HG02938 (cell line): ENCODE measurements at regions not wholly inside any gene's neighbourhood (a gene's known extent, or its start where the extent isn't known, plus 50 kb on each side); places are given as distances from the start of the nearest gene placed in this dataset.

ENCODE experiments used
- ATAC-seq: cut with Tn5 transposase; IDR thresholded peaks from one replicate; pipeline ENCODE4 v1.9.1; 2021; ENCODE audit warnings: mild to moderate bottlenecking, moderate library complexity; ENCODE audit not compliant: unreplicated experiment

DNA sequence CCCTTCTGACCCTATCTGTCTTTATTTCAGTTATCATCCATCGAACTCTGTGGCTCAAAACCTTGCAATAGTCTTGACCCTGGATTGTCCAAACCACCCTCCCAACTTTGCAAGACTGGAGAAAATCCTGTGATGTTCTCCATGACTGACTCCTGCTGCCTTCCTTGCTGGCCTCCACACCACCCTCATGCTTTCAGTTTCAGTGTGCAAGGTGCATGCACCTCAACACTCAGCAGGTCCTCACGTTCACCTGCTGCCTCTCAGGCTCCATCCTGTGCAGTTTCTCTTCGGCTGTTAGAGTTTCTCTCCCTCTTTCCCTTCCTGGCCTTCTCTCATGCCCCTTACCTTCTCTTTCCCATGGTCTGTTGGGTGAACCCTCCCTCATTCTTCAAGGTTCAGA is 59.4 kb upstream of the ASIC2 start:
- no peak for ATAC-seq

DNA sequence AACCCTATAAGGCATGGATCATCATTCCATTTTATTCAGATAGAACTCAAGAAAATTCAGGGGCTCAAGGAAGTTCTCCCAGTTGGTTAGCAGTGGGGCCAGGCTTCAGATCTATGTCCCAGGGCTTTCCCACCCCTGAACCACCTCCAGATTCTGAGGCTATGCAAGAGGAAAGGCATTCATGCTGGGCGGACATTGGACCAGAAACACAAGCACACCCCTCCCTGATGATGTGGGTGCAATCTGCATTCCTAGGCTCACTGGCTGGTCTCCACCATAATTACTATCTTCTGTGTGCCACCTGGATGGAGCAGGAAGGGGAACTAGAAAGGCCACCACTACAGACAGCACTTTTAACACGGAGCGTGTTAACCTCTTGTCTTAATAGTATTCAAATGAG is 63.2 kb upstream of the ASIC2 start:
- ATAC-seq = no peak

DNA sequence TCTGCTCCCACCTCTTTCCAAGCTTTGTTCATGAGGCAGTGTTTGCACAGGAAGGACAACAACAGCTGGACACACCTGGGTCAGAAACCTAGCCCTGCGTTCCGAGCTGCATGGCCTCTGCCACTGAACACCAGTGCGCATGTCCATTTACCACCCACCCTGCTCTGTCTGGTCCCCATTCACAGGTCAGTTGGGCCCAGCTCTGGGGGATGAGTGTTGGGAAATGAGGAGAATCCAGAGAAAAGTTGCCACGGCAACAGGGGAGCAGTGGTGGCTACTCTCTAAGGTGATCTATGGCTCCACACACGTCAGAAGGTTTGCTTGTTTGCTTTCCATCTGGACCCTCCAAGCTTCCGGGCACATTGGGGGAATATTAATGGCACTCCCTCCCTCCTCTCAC is 70.4 kb upstream of the ASIC2 start:
- no peak for ATAC-seq

GRCh38 chr17:33366960-33367359 is 73.9 kb upstream of the ASIC2 start:
- ATAC-seq = no peak

GRCh38 chr17:33369149-33369548 is 76.1 kb upstream of the ASIC2 start:
- no peak for ATAC-seq

DNA sequence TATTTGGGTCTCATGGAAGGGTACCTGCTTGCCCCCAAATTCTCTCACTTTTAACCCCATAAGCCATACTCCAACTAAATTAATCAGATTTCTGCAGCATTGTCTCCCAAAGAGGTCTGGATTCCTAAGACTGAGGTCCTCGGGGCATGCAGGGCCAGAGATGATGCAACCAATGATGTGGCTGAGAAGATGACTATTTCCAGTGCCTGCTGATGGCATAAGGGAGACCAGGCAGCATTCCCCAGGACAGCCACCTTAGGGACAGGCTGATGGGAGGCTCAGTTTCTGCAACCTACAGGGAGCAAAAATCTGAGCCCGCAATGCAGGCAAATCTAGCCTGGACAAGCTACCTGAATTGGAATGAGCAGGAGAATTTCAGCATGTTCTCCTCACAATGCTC is 76.8 kb upstream of the ASIC2 start:
- ATAC-seq = no peak

- no peak for ATAC-seq
Measured at GRCh38 chr17:33370401-33370800, 77.3 kb upstream of the ASIC2 start.

DNA sequence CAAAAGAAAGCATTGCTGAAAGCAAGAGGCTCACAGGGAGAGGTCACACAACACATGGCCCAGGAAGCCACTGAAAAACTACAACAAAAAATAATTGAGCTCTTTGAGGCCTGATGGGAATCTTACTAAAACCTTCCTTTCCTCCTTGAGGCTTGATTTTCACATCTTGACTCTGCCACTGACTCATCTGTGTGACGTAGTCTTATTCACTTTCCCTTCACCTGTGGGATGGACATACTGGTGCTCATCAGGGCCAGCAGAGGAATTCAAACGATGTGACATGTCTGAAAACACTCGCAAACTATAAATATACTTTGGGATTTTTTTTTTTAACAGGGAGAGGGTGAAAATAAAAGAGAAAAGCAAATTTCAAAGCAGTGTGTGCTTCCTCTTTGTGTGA is 78.3 kb upstream of the ASIC2 start:
- ATAC-seq = no peak

GRCh38 chr17:33373273-33373672 is 80.2 kb upstream of the ASIC2 start:
- ATAC-seq = no peak

DNA sequence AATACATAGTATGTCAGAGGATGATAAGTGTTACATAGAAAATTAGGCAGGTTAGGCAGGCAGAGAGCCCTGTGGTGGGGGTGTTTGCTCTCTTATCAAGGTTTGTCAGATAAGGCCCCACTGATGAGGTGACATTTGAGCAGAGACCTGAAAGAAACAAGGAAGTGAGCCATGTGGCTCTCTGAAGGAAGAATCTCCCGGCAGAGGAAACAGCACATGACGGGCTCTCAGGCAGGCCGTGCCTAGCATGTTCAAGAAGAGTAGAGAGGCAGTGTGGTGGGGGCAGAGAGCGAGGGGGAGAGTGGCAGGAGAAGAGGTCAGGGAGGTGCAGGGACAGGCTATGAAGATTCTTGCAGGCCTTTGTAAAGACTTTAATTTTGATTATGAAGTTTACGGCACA is 82.0 kb upstream of the ASIC2 start:
- ATAC-seq = no peak

GRCh38 chr17:33375783-33376182 is 82.7 kb upstream of the ASIC2 start:
- ATAC-seq = no peak

DNA sequence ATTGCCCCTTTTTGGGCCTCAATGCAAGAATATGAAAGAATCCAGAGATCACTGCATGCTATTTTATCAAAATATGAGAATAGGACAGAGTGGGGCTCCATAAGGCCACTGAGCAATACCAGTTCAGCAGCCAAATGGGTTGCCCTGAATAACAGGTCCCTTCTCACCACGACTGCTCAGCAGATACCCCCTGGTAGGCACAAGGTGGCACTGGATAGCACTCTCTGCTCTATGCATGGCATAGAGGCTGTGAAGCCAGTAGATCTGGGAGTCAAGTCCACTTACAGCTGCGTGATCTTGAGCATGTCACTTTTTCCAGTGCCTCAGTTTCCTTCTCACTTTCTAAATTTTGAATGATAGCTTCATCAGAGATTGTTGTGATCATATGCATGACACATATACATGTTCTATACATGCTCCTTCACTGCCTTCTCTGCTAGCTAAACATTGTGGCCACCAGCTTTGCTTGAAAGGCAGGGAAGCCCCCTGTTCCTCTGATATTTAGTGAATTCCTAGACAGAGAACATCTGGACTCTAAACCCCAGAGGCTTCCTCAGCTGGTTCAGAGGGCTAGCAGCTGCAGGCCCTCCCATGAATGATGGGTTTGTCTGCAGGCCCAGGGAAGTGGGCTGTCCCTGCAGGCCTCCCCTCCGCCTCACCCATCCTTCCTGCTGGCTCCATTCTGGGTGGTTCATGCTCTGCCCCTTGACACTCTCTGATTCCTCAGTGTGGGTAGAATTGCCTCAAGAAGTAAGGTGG is 84.9 kb upstream of the ASIC2 start:
- ATAC-seq = no peak

DNA sequence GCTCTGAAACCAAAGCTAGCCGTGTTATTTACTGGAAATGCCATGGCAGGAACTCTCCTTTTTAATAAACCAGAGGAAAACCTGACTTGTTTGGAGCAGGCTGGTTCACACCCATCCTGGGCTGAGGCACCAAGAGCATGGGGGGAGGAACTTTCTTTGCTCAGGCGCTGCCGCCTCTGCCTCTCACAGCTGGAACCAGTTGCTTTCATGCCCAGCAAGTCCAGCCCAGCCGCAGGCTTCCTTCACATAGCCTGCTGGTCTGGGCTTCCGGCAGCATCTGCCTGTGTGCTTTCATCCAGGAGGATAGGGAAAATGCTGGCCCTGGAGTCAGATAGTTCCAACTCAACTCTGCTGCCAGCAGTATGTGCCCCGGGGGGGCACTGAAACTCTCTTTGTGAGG is 88.1 kb upstream of the ASIC2 start:
- ATAC-seq = no peak

- ATAC-seq = no peak
Measured at GRCh38 chr17:33383488-33384023, 90.5 kb upstream of the ASIC2 start.

- no peak for ATAC-seq
Measured at GRCh38 chr17:33385133-33385532, 92.0 kb upstream of the ASIC2 start.

DNA sequence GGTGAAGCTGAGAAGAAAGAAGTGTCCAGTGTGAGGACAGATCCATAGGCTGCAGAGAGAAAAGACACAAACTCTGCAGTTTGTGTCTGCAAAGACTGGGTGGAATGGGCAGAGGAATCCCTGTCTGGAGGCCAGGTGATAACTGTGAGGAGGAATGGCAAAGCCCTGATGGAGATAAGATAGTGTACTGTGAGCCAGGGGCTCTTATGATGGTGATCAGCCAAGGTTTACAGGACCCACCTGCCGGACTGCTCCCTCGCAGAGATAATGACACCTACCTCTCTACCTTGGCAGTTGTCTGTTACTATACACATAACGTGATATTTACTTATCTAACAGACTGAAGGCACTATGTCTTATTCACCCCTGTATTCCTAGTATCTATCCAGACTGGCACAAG is 92.6 kb upstream of the ASIC2 start:
- no peak for ATAC-seq

DNA sequence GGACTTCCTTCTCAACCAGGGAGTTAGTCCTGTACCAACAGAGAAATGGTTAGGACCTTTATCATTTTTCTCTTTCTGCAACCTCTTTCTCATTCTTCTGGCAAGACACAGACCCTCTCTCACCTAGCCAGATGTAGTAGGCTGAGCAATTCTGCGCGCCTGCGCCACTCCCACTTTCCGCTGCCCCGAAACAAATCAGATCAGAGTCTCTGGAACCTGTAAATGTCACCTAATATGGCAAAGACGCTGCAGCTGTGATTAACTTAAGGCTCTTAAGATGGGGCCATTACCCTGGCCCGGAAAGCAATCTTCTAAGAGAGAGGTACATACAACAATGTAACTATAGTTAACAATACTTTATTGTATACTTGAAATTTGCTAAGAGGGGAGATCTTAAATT is 94.3 kb upstream of the ASIC2 start:
- no peak for ATAC-seq

DNA sequence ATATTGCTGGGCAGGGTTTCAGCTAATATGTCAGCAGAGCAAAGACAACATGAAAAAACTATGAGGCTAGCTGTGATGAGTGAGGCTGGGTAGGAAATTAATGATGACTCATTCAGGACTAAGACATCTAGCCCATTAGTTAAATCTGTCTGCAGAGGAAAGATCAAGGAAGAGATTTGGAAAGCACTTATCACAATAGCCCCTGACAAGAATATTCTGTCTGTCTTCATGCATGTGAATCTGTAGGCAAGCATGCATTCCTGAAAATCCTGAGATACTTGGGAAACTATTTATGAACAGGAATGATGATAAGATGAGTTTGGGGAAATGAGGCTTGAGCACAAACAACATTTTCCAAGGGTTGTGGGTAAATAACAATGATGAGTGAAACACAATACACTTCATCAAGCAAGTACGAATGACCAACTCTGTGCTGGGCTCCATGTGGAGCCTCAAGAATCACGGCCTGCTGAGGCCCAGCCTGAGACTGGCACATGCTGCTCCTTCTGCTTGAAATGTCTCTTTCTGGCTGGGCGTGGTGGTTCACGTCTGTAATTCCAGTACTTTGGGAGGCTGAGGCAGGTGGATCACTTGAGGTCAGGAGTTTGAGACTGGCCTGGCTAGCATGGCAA is 96.5 kb upstream of the ASIC2 start:
- no peak for ATAC-seq

GRCh38 chr17:33390479-33391176 is 97.5 kb upstream of the ASIC2 start:
- ATAC-seq = no peak

DNA sequence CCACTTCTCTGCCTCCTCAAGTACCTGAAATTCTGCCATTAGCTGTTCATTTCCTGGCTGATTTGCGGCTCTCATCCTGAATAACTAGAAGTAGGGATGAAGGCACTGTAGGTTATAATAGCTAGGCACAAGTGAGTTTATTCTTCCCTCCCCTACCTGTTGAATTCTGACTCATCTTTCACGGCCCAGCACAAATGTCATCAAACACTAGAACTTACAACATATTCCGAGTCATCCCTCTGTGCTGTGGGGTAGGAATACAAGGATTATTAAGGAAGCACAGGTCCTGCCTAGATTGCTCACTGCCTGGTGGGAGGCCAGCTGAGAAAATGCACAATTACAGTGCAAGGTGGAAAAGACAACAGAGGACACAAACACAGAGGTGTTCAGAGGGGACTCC is 103.7 kb upstream of the ASIC2 start:
- no peak for ATAC-seq

DNA sequence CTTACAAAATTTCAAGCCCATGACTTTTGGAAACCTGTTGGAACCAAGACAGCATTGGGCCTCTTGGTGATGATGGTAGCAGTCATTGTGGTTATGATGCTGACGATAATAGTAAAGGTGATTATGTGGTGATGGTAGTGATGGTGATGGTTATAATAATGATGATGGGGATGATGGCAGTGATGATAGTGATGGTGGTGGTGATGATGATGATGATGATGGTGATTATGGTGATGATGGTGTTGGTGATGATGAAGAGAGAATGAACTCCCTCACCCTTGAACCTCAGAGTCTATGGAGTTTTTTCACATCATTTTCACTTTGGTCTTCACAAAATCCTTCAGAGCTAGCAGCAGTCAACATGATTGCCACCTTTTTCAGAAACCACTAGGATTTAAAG is 105.3 kb upstream of the ASIC2 start:
- ATAC-seq = no peak

DNA sequence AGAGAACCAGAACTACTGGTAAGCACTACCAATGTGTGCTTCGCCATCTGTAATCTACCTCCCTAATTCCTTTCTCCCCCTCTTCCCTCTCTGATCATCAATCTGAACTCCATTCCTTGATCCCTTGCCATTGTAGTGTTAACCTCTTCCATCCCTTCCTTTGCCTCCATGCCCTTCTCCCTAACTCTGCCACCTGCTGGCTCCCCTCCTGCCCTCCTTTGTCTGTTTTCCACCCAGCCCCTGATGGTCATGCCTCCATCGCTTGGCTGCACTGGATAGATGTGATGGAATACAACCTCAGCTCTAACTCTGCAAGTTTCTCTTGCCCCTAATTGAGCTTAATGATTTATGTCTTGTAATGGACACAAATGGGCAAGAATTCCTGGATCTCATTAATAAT is 108.2 kb upstream of the ASIC2 start:
- no peak for ATAC-seq
